ENCODE measurements at regions not wholly inside any gene's neighbourhood (a gene's known extent, or its start where the extent isn't known, plus 50 kb on each side); places are given as distances from the start of the nearest gene placed in this dataset.

- peak in 1 of 3 donors; percentile 4 for DNase-seq
- peaks cover 0 to 6% (median 1%) of the 10 kb centered on the region in 4 experiments for H3K4me1 ChIP-seq (ENCODE audit: control extremely low read depth in 1 of 4, control insufficient read depth in 4 of 4, insufficient read depth in 4 of 4, low read length in 3 of 4)
- WGBS (ENCODE audit: insufficient coverage): 56% methylated on average over 4 of the region's 6 CpGs
- no peaks in the 10 kb centered on the region for H3K9me3 ChIP-seq (ENCODE audit: control extremely low read depth in 1 of 5, control insufficient read depth in 4 of 5, insufficient read depth in 2 of 5, low read depth in 1 of 5, low read length in 4 of 5)
- no peak overlapping the region for H3K27ac ChIP-seq (ENCODE audit: insufficient read depth in 1 of 2, low read depth in 1 of 2, low read length in 2 of 2, poor library complexity in 1 of 2, severe bottlenecking in 2 of 2)
- H3K4me3 ChIP-seq (ENCODE audit: control insufficient read depth in 1 of 7, extremely low read depth in 1 of 7, insufficient read depth in 4 of 7, low read depth in 2 of 7, low read length in 6 of 7): no peak overlapping the region
- no peaks in the 10 kb centered on the region for H3K36me3 ChIP-seq (ENCODE audit: control insufficient read depth in 4 of 4, insufficient read depth in 4 of 4, low read length in 3 of 4)
- H3K27me3 ChIP-seq (replicated peaks in 2 of 5; ENCODE audit: control insufficient read depth in 4 of 5, insufficient read depth in 5 of 5, low read length in 4 of 5): no peaks in the 10 kb centered on the region
- ChIA-PET CTCF (interaction anchor here (1.0 to 1.5 kb wide), 2 partner anchors 10 to 12 kb away, joined by 3 to 4 read pairs; no protein-coding TSS in a partner anchor), POLR2A (no interaction called here)
Measured at GRCh38 chr5:68711293-68712200, 382.3 kb upstream of the SLC30A5 start.

- CTCF ChIA-PET: no interaction called here
- POLR2A ChIA-PET: no interaction called here
- Histone ChIP-seq H3K4me1 (ENCODE audit: control extremely low read depth in 1 of 4, control insufficient read depth in 4 of 4, insufficient read depth in 4 of 4, low read length in 3 of 4) (peaks cover 0 to 6% (median 1%) of the 10 kb centered on the region in 4 experiments), H3K4me3 (ENCODE audit: control insufficient read depth in 1 of 7, extremely low read depth in 1 of 7, insufficient read depth in 4 of 7, low read depth in 2 of 7, low read length in 6 of 7) (no peak overlapping the region), H3K27me3 (replicated peaks in 2 of 5; ENCODE audit: control insufficient read depth in 4 of 5, insufficient read depth in 5 of 5, low read length in 4 of 5) (no peaks in the 10 kb centered on the region), H3K9me3 (ENCODE audit: control extremely low read depth in 1 of 5, control insufficient read depth in 4 of 5, insufficient read depth in 2 of 5, low read depth in 1 of 5, low read length in 4 of 5) (no peaks in the 10 kb centered on the region), H3K27ac (ENCODE audit: insufficient read depth in 1 of 2, low read depth in 1 of 2, low read length in 2 of 2, poor library complexity in 1 of 2, severe bottlenecking in 2 of 2) (no peak overlapping the region), H3K36me3 (ENCODE audit: control insufficient read depth in 4 of 4, insufficient read depth in 4 of 4, low read length in 3 of 4) (no peaks in the 10 kb centered on the region)
- DNase-seq: no peak
- 97% methylated on average over 5 of the region's 6 CpGs for WGBS (ENCODE audit: insufficient coverage)
Measured at GRCh38 chr5:68714810-68715209, 379.0 kb upstream of the SLC30A5 start.

- Histone ChIP-seq H3K9me3 (ENCODE audit: control extremely low read depth in 1 of 5, control insufficient read depth in 4 of 5, insufficient read depth in 2 of 5, low read depth in 1 of 5, low read length in 4 of 5) (peaks cover 0 to 13% (median 4%) of the 10 kb centered on the region in 5 experiments), H3K36me3 (ENCODE audit: control insufficient read depth in 4 of 4, insufficient read depth in 4 of 4, low read length in 3 of 4) (no peaks in the 10 kb centered on the region), H3K27me3 (replicated peaks in 2 of 5; ENCODE audit: control insufficient read depth in 4 of 5, insufficient read depth in 5 of 5, low read length in 4 of 5) (no peaks in the 10 kb centered on the region), H3K4me1 (ENCODE audit: control extremely low read depth in 1 of 4, control insufficient read depth in 4 of 4, insufficient read depth in 4 of 4, low read length in 3 of 4) (no peaks in the 10 kb centered on the region), H3K27ac (ENCODE audit: insufficient read depth in 1 of 2, low read depth in 1 of 2, low read length in 2 of 2, poor library complexity in 1 of 2, severe bottlenecking in 2 of 2) (no peak overlapping the region), H3K4me3 (ENCODE audit: control insufficient read depth in 1 of 7, extremely low read depth in 1 of 7, insufficient read depth in 4 of 7, low read depth in 2 of 7, low read length in 6 of 7) (no peak overlapping the region)
- no peak for DNase-seq
- CTCF ChIA-PET: interaction anchor here (1.7 kb wide), 1 partner anchor 10 kb away, joined by 4 read pairs; no protein-coding TSS in a partner anchor
- WGBS (ENCODE audit: insufficient coverage): 94% methylated on average over 4 of the region's 6 CpGs
- POLR2A ChIA-PET: no interaction called here
Measured at GRCh38 chr5:68720884-68721610, 372.8 kb upstream of the SLC30A5 start.

- Histone ChIP-seq H3K4me3 (ENCODE audit: control insufficient read depth in 1 of 7, extremely low read depth in 1 of 7, insufficient read depth in 4 of 7, low read depth in 2 of 7, low read length in 6 of 7) (no peak overlapping the region), H3K27ac (ENCODE audit: insufficient read depth in 1 of 2, low read depth in 1 of 2, low read length in 2 of 2, poor library complexity in 1 of 2, severe bottlenecking in 2 of 2) (no peak overlapping the region), H3K36me3 (ENCODE audit: control insufficient read depth in 4 of 4, insufficient read depth in 4 of 4, low read length in 3 of 4) (no peaks in the 10 kb centered on the region), H3K27me3 (replicated peaks in 2 of 5; ENCODE audit: control insufficient read depth in 4 of 5, insufficient read depth in 5 of 5, low read length in 4 of 5) (no peaks in the 10 kb centered on the region), H3K4me1 (ENCODE audit: control extremely low read depth in 1 of 4, control insufficient read depth in 4 of 4, insufficient read depth in 4 of 4, low read length in 3 of 4) (no peaks in the 10 kb centered on the region), H3K9me3 (ENCODE audit: control extremely low read depth in 1 of 5, control insufficient read depth in 4 of 5, insufficient read depth in 2 of 5, low read depth in 1 of 5, low read length in 4 of 5) (peaks cover 0 to 13% (median 4%) of the 10 kb centered on the region in 5 experiments)
- WGBS (ENCODE audit: insufficient coverage): 95% methylated on average over 6 of the region's 7 CpGs
- POLR2A ChIA-PET: no interaction called here
- DNase-seq: no peak
- CTCF ChIA-PET: interaction anchor here (1.7 kb wide), 1 partner anchor 11 kb away, joined by 4 read pairs; no protein-coding TSS in a partner anchor
Measured at GRCh38 chr5:68722357-68722756, 371.5 kb upstream of the SLC30A5 start.

- no peaks in the 10 kb centered on the region for H3K4me1 ChIP-seq (ENCODE audit: control extremely low read depth in 1 of 4, control insufficient read depth in 4 of 4, insufficient read depth in 4 of 4, low read length in 3 of 4)
- peaks cover 0 to 13% (median 4%) of the 10 kb centered on the region in 5 experiments for H3K9me3 ChIP-seq (ENCODE audit: control extremely low read depth in 1 of 5, control insufficient read depth in 4 of 5, insufficient read depth in 2 of 5, low read depth in 1 of 5, low read length in 4 of 5)
- H3K27me3 ChIP-seq (replicated peaks in 2 of 5; ENCODE audit: control insufficient read depth in 4 of 5, insufficient read depth in 5 of 5, low read length in 4 of 5): no peaks in the 10 kb centered on the region
- no peak for DNase-seq
- ChIA-PET POLR2A (no interaction called here), CTCF (no interaction called here)
- H3K4me3 ChIP-seq (ENCODE audit: control insufficient read depth in 1 of 7, extremely low read depth in 1 of 7, insufficient read depth in 4 of 7, low read depth in 2 of 7, low read length in 6 of 7): no peak overlapping the region
- WGBS (ENCODE audit: insufficient coverage): 97% methylated on average over 7 of the region's 7 CpGs
- H3K36me3 ChIP-seq (ENCODE audit: control insufficient read depth in 4 of 4, insufficient read depth in 4 of 4, low read length in 3 of 4): no peaks in the 10 kb centered on the region
- H3K27ac ChIP-seq (ENCODE audit: insufficient read depth in 1 of 2, low read depth in 1 of 2, low read length in 2 of 2, poor library complexity in 1 of 2, severe bottlenecking in 2 of 2): no peak overlapping the region
Measured at GRCh38 chr5:68725905-68726683, 367.7 kb upstream of the SLC30A5 start.

- H3K36me3 ChIP-seq (ENCODE audit: control insufficient read depth in 4 of 4, insufficient read depth in 4 of 4, low read length in 3 of 4): no peaks in the 10 kb centered on the region
- H3K4me3 ChIP-seq (ENCODE audit: control insufficient read depth in 1 of 7, extremely low read depth in 1 of 7, insufficient read depth in 4 of 7, low read depth in 2 of 7, low read length in 6 of 7): no peak overlapping the region
- H3K27me3 ChIP-seq (replicated peaks in 2 of 5; ENCODE audit: control insufficient read depth in 4 of 5, insufficient read depth in 5 of 5, low read length in 4 of 5): no peaks in the 10 kb centered on the region
- 95% methylated on average over 2 of the region's 2 CpGs for WGBS (ENCODE audit: insufficient coverage)
- no peak for DNase-seq
- H3K4me1 ChIP-seq (ENCODE audit: control extremely low read depth in 1 of 4, control insufficient read depth in 4 of 4, insufficient read depth in 4 of 4, low read length in 3 of 4): no peaks in the 10 kb centered on the region
- ChIA-PET CTCF (no interaction called here), POLR2A (no interaction called here)
- H3K9me3 ChIP-seq (ENCODE audit: control extremely low read depth in 1 of 5, control insufficient read depth in 4 of 5, insufficient read depth in 2 of 5, low read depth in 1 of 5, low read length in 4 of 5): peaks cover 0 to 7% (median 3%) of the 10 kb centered on the region in 5 experiments
- no peak overlapping the region for H3K27ac ChIP-seq (ENCODE audit: insufficient read depth in 1 of 2, low read depth in 1 of 2, low read length in 2 of 2, poor library complexity in 1 of 2, severe bottlenecking in 2 of 2)
Measured at GRCh38 chr5:68727931-68728330, 365.9 kb upstream of the SLC30A5 start.

Data from common myeloid progenitor, CD34-positive (primary cell).